Uterus (tissue), 3 donors: ENCODE measurements at regions not wholly inside any gene's neighbourhood (a gene's known extent, or its start where the extent isn't known, plus 50 kb on each side); places are given as distances from the start of the nearest gene placed in this dataset.

ENCODE experiments used
- DNase-seq, 2 donors: peaks; one replicate each; pipeline ENCODE4 v3.0.0-alpha.2; 2019 to 2020
- H3K27ac ChIP-seq, 2 donors: fragments of 200-600 bp; sonication (generic); 1 replicate in 1 of 2; 2 replicates in 1 of 2; pipeline ENCODE4 v1.5.1; 2016 to 2018
- H3K27me3 ChIP-seq, 2 donors: fragments of 200-600 bp; sonication (generic); one replicate each; pipeline ENCODE4 v1.5.1; 2018 to 2019; ENCODE audit warnings: control low read depth in 1 of 2
- H3K36me3 ChIP-seq, 2 donors: fragments of 200-600 bp; sonication (generic); one replicate each; pipeline ENCODE4 v1.5.1; 2019; ENCODE audit warnings: control low read depth in 1 of 2
- H3K4me1 ChIP-seq, 2 donors: fragments of 200-600 bp; sonication (generic); one replicate each; pipeline ENCODE4 v1.5.1; 2018 to 2019; ENCODE audit warnings: control low read depth in 1 of 2
- H3K4me3 ChIP-seq, 2 donors: fragments of 200-600 bp; sonication (generic); 1 replicate in 1 of 2; 2 replicates in 1 of 2; pipeline ENCODE4 v1.5.1; 2018 to 2019; ENCODE audit warnings: mild to moderate bottlenecking in 1 of 2
- H3K9me3 ChIP-seq, 2 donors: fragments of 200-600 bp; sonication (generic); one replicate each; pipeline ENCODE4 v1.5.1; 2019; ENCODE audit warnings: control low read depth in 1 of 2
- CTCF ChIP-seq, 4 experiments: fragments of 200-600 bp in 2 of 4; fragments of 450-650 bp in 2 of 4; sonication (generic) in 2 of 4; IDR thresholded peaks; one replicate each; pipeline ENCODE4 v1.5.1; 2016 to 2019; ENCODE audit warnings: antibody characterized with exemption in 4 of 4, mild to moderate bottlenecking in 2 of 4, moderate library complexity in 1 of 4
- POLR2A ChIP-seq, 2 donors: fragments of 450-650 bp; IDR thresholded peaks; one replicate each; pipeline ENCODE4 v1.6.1; 2016; ENCODE audit warnings: antibody characterized with exemption in 2 of 2, mild to moderate bottlenecking in 1 of 2, moderate library complexity in 1 of 2
- intact Hi-C: fragments of 100-400 bp; cut with DNase I; formaldehyde crosslinking; loops from one replicate; pipeline ENCODE4 v1.15.1; 2023; ENCODE audit warnings: low total_unique reads
- donor health status: DM: yes; HTN: yes; CAD: no.

GRCh38 chr18:47403949-47404348 is 152.5 kb upstream of the SKOR2 start:
- no peaks in the 10 kb centered on the region for H3K36me3 ChIP-seq
- no peaks in the 10 kb centered on the region for H3K4me1 ChIP-seq
- no peak overlapping the region for H3K27ac ChIP-seq
- H3K9me3 ChIP-seq: no peaks in the 10 kb centered on the region
- no peaks in the 10 kb centered on the region for H3K27me3 ChIP-seq
- DNase-seq: no peak
- intact Hi-C loops: no loop called here
- TF ChIP-seq CTCF (IDR thresholded peaks at IDR 0.05) (no peak), POLR2A (IDR thresholded peaks at IDR 0.05) (no peak)
- H3K4me3 ChIP-seq: no peak overlapping the region

DNA sequence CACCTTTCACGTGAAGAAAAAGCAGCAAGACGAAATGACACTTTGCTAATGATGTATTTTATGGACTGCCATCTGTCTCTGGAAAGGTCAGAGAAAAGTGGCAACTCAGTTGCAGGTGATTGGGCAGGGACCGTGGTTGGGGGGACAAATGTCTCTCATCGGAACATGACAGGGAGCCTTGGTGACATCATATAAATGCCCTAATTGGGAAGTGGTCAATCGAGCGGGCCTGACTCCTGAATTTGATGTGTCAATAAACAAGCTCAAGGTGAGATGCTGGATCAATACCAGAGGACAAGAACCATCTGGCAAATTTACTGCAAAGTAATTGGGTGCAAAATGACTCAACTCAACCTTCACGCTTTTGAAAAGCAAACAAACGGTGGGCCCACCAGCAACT is 151.9 kb upstream of the SKOR2 start:
- Histone ChIP-seq H3K36me3 (no peaks in the 10 kb centered on the region), H3K4me3 (no peak overlapping the region), H3K27ac (no peak overlapping the region), H3K4me1 (no peaks in the 10 kb centered on the region), H3K9me3 (no peaks in the 10 kb centered on the region), H3K27me3 (no peaks in the 10 kb centered on the region)
- intact Hi-C loops: no loop called here
- DNase-seq: no peak
- no peak for TF ChIP-seq POLR2A (IDR thresholded peaks at IDR 0.05)
- no peak for TF ChIP-seq CTCF (IDR thresholded peaks at IDR 0.05)

DNA sequence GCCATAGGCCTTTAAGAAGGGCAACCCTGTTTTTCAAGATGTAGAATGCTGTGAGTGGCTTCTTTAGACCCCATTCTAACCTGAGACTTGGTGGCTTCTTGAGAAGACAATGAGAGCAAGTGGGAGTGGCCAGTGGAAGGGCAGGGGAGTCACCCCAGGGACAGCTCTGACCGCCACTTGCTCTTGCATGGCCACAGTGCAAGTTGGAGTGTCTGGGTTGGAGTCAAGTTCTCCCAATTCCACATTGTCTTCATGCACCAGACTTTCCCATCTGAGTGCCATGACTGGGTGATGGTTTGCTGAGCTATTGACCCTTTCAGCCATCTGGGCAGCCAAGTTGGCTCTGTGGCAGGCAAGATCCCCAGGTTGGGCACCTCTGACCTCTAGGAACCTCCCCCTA is 148.0 kb upstream of the SKOR2 start:
- no peak for DNase-seq
- Histone ChIP-seq H3K4me1 (no peaks in the 10 kb centered on the region), H3K9me3 (no peaks in the 10 kb centered on the region), H3K4me3 (no peak overlapping the region), H3K36me3 (no peaks in the 10 kb centered on the region), H3K27ac (no peak overlapping the region), H3K27me3 (no peaks in the 10 kb centered on the region)
- intact Hi-C loops: no loop called here
- TF ChIP-seq CTCF (IDR thresholded peaks at IDR 0.05) (no peak), POLR2A (IDR thresholded peaks at IDR 0.05) (no peak)

GRCh38 chr18:47397671-47398319 is 146.3 kb upstream of the SKOR2 start:
- DNase-seq: no peak
- Histone ChIP-seq H3K9me3 (no peaks in the 10 kb centered on the region), H3K27me3 (no peaks in the 10 kb centered on the region), H3K4me3 (no peak overlapping the region), H3K36me3 (no peaks in the 10 kb centered on the region), H3K27ac (no peak overlapping the region), H3K4me1 (no peaks in the 10 kb centered on the region)
- TF ChIP-seq POLR2A (IDR thresholded peaks at IDR 0.05): no peak
- TF ChIP-seq CTCF (IDR thresholded peaks at IDR 0.05): no peak
- intact Hi-C loops: no loop called here

GRCh38 chr18:47391665-47392064 is 140.2 kb upstream of the SKOR2 start:
- Histone ChIP-seq H3K4me1 (no peaks in the 10 kb centered on the region), H3K27me3 (no peaks in the 10 kb centered on the region), H3K9me3 (no peaks in the 10 kb centered on the region), H3K27ac (no peak overlapping the region), H3K4me3 (no peak overlapping the region), H3K36me3 (no peaks in the 10 kb centered on the region)
- intact Hi-C loops: no loop called here
- DNase-seq: no peak
- no peak for TF ChIP-seq POLR2A (IDR thresholded peaks at IDR 0.05)
- no peak for TF ChIP-seq CTCF (IDR thresholded peaks at IDR 0.05)
